Kidney (tissue), 13 donors: ENCODE measurements at regions not wholly inside any gene's neighbourhood (a gene's known extent, or its start where the extent isn't known, plus 50 kb on each side); places are given as distances from the start of the nearest gene placed in this dataset.

Experiments used
- DNase-seq, 5 donors: peaks; one replicate each; pipeline ENCODE4 v3.0.0-alpha.2; 2013 to 2020
- FAIRE-seq: peaks from 2 replicates; lab custom pipeline; 2012; peaks lifted over from hg19 to GRCh38; lab: Jason Lieb, UNC
- H3K27ac ChIP-seq, 2 donors: one replicate each; pipeline ENCODE4 v1.7.0; 2013; ENCODE audit warnings: low read depth in 2 of 2, low read length in 2 of 2, inconsistent platforms in 1 of 2
- H3K27me3 ChIP-seq: one replicate; pipeline ENCODE4 v1.7.1; 2013; ENCODE audit warnings: low read length, inconsistent platforms; ENCODE audit not compliant: control insufficient read depth, insufficient read depth
- H3K36me3 ChIP-seq, 3 donors: one replicate each; pipeline versions ENCODE4 v1.7.0 to v1.7.1; 2013; ENCODE audit warnings: low read length in 3 of 3, control low read depth in 1 of 3, inconsistent platforms in 1 of 3; ENCODE audit not compliant: insufficient read depth in 3 of 3, control insufficient read depth in 2 of 3
- H3K4me1 ChIP-seq, 3 donors: one replicate each; pipeline versions ENCODE4 v1.7.0 to v1.7.1; 2013; ENCODE audit warnings: low read length in 3 of 3, inconsistent platforms in 1 of 3, low read depth in 1 of 3; ENCODE audit not compliant: control insufficient read depth in 2 of 3, insufficient read depth in 2 of 3
- H3K4me3 ChIP-seq, 3 donors: one replicate each; pipeline versions ENCODE4 v1.7.0 to v1.8.1; 2013; ENCODE audit warnings: low read length in 3 of 3, control low read depth in 1 of 3, inconsistent platforms in 1 of 3
- H3K9ac ChIP-seq, 3 donors: one replicate each; pipeline versions ENCODE4 v1.7.0 to v1.7.1; 2013; ENCODE audit warnings: low read length in 3 of 3, control low read depth in 1 of 3, inconsistent platforms in 1 of 3
- H3K9me3 ChIP-seq, 3 donors: one replicate each; pipeline versions ENCODE4 v1.7.0 to v1.7.1; 2013; ENCODE audit warnings: low read length in 3 of 3, control low read depth in 1 of 3, inconsistent platforms in 1 of 3; ENCODE audit not compliant: control insufficient read depth in 2 of 3, insufficient read depth in 1 of 3
- intact Hi-C: fragments of 100-400 bp; cut with DNase I; formaldehyde crosslinking; loops from one replicate; pipeline ENCODE4 v1.11.1; 2022
- TF ChIP-seq, protein P1 (sequence below): IDR thresholded peaks from 3 replicates; pipeline ENCODE4 v1.5.1; 2012; ENCODE audit warnings: mild to moderate bottlenecking, moderate library complexity, borderline replicate concordance; ENCODE audit not compliant: insufficient read depth; ENCODE audit errors: extremely low read depth
- donor health status: control.
- donor health status: control.
- donor health status: control.
- donor health status: control.
- donor health status: control.
- donor health status: DM: yes; HTN: yes; CAD: no.
- donor health status: Normal renal cell carcinoma (clear cell type).

DNA sequence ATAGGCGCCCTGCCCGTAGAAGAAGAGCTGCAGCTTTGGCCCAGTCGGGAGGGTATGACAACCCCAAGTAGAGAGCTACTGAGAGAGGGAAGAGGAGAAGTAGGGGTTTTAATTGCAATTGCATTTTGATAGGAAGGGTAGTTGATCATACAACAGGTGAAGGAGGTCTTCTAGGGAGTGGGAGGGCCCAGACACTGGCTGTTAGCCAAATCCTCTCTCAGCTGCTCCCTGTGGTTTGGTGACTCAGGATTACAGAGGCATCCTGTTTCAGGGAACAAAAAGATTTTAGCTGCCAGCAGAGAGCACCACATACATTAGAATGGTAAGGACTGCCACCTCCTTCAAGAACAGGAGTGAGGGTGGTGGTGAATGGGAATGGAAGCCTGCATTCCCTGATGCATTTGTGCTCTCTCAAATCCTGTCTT is 408.9 kb upstream of the THBS1 start:
- Histone ChIP-seq H3K4me3 (no peak overlapping the region), H3K9ac (no peak overlapping the region), H3K36me3 (no peaks in the 10 kb centered on the region), H3K27me3 (no peaks in the 10 kb centered on the region), H3K9me3 (no peaks in the 10 kb centered on the region), H3K27ac (peak overlapping the region in 1 of 2 donors; percentile 28), H3K4me1 (peaks cover 2 to 16% (median 13%) of the 10 kb centered on the region in 3 donors)
- FAIRE-seq, result peak; percentile 25
- intact Hi-C loops, result no loop called here
- TF ChIP-seq, protein P1, sequence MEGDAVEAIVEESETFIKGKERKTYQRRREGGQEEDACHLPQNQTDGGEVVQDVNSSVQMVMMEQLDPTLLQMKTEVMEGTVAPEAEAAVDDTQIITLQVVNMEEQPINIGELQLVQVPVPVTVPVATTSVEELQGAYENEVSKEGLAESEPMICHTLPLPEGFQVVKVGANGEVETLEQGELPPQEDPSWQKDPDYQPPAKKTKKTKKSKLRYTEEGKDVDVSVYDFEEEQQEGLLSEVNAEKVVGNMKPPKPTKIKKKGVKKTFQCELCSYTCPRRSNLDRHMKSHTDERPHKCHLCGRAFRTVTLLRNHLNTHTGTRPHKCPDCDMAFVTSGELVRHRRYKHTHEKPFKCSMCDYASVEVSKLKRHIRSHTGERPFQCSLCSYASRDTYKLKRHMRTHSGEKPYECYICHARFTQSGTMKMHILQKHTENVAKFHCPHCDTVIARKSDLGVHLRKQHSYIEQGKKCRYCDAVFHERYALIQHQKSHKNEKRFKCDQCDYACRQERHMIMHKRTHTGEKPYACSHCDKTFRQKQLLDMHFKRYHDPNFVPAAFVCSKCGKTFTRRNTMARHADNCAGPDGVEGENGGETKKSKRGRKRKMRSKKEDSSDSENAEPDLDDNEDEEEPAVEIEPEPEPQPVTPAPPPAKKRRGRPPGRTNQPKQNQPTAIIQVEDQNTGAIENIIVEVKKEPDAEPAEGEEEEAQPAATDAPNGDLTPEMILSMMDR, result peak; percentile 50
- DNase-seq, result peak; percentile 73 to 93 (median 79)

DNA sequence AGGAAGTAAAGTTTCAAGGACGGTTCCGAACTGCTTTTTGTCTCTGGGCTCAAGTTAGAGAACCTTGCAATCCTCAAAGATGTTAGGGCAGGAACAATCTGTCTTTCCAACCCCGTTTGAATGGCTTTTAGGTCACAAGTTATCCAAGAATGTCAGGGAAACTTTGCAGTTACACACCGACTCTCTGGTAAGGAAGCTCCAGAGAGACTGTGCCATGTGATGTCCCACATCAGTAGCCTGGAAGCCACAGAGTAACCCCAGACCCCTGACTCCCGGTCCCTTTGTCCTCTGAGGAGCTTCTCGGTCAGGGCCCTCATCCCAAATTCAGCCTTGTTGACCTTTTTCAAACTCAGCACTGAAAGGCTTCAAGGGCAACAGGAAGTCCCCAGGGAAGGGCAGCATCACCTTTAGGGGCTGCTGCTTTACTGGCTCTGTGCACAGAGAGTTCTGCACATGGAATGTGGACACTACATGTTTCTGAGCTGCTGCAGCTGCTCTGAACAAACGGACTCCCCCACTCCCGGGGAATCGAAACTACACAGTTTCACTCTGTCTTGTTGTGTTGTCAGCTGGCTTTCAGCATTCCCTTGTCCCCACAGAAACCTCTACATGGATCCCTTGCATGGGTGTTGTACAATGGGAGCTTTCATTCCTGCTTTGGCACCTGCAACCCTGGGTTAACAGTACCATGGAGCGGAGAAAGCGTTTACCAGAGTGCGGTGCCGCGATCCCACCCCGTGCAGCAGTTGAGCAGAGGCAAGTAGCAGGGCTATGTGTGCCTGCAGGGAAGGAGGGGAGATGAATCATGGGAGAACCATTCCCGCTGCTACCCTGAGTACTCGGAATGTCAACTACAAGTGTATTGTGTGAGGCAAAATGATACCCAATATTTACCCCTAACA is 408.2 kb upstream of the THBS1 start:
- no peak overlapping the region for H3K9ac ChIP-seq
- H3K4me3 ChIP-seq, result peak overlapping the region in 2 of 3 donors; percentile 13 to 35
- TF ChIP-seq, protein P1, result no peak
- peak overlapping the region in 1 of 2 donors; percentile 28 for H3K27ac ChIP-seq
- H3K27me3 ChIP-seq, result no peaks in the 10 kb centered on the region
- no peaks in the 10 kb centered on the region for H3K36me3 ChIP-seq
- H3K9me3 ChIP-seq, result no peaks in the 10 kb centered on the region
- peaks cover 2 to 16% (median 10%) of the 10 kb centered on the region in 3 donors for H3K4me1 ChIP-seq
- intact Hi-C loops, result no loop called here
- peak; percentile 55 to 91 (median 75) for DNase-seq
- FAIRE-seq, result no peak

DNA sequence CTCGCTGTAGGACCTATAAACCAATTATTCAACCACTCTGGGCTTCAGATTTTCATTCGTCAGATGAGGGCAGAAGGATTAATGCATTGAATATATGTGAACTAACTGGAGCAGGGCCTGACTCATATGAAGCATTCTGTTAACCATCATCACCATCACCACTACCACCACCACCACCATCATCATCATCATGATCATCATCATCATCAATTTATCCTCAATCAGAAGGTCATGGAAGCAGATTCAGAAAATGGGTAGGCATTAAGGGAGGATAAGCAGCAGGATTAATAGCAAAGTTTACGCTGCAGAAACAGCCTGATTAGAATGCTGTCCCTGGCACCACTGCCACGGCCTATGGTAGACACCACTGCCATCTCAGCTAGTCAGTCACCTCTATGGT is 407.5 kb upstream of the THBS1 start:
- Histone ChIP-seq H3K9me3 (no peaks in the 10 kb centered on the region), H3K27me3 (no peaks in the 10 kb centered on the region), H3K4me3 (no peak overlapping the region), H3K36me3 (no peaks in the 10 kb centered on the region), H3K27ac (no peak overlapping the region), H3K4me1 (peaks cover 2 to 16% (median 9%) of the 10 kb centered on the region in 3 donors), H3K9ac (no peak overlapping the region)
- intact Hi-C loops, result no loop called here
- FAIRE-seq (no peak), DNase-seq (no peak)
- TF ChIP-seq, protein P1, result no peak
